SU-DHL-6 (cell line): ENCODE measurements at regions not wholly inside any gene's neighbourhood (a gene's known extent, or its start where the extent isn't known, plus 50 kb on each side); places are given as distances from the start of the nearest gene placed in this dataset.

ENCODE experiments used
- EZH2phosphoT487 ChIP-seq: fragments of 200-600 bp; sonication (generic), shearing (Covaris generic); conservative IDR thresholded peaks from 2 replicates; pipeline ENCODE4 v1.6.1; 2018; ENCODE audit warnings: mild to moderate bottlenecking, antibody characterized with exemption, low read length, moderate library complexity, mixed read lengths
- TF ChIP-seq, protein P1 (sequence below): fragments of 200-600 bp; sonication (generic); IDR thresholded peaks from one replicate; pipeline ENCODE4 v1.5.1; 2017; ENCODE audit warnings: antibody characterized with exemption, mild to moderate bottlenecking, low read length, moderate library complexity; ENCODE audit not compliant: insufficient read depth, poor library complexity, severe bottlenecking

- TF ChIP-seq, protein P1, sequence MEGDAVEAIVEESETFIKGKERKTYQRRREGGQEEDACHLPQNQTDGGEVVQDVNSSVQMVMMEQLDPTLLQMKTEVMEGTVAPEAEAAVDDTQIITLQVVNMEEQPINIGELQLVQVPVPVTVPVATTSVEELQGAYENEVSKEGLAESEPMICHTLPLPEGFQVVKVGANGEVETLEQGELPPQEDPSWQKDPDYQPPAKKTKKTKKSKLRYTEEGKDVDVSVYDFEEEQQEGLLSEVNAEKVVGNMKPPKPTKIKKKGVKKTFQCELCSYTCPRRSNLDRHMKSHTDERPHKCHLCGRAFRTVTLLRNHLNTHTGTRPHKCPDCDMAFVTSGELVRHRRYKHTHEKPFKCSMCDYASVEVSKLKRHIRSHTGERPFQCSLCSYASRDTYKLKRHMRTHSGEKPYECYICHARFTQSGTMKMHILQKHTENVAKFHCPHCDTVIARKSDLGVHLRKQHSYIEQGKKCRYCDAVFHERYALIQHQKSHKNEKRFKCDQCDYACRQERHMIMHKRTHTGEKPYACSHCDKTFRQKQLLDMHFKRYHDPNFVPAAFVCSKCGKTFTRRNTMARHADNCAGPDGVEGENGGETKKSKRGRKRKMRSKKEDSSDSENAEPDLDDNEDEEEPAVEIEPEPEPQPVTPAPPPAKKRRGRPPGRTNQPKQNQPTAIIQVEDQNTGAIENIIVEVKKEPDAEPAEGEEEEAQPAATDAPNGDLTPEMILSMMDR = no peak
- TF ChIP-seq EZH2phosphoT487 = no peak
Measured at GRCh38 chr10:35898716-35899440, 256.8 kb upstream of the FZD8 start.
